ENCODE measurements at regions not wholly inside any gene's neighbourhood (a gene's known extent, or its start where the extent isn't known, plus 50 kb on each side); places are given as distances from the start of the nearest gene placed in this dataset.

- H3K27ac ChIP-seq: no peak overlapping the region
- TF ChIP-seq ZFX (IDR thresholded peaks at IDR 0.05; ENCODE audit: borderline replicate concordance): no peak
- TF ChIP-seq CTCF (IDR thresholded peaks at IDR 0.05): no peak
Measured at GRCh38 chr11:80469871-80470270, 1029.0 kb upstream of the TENM4 start.

GRCh38 chr11:80466570-80466969 is 1025.7 kb upstream of the TENM4 start:
- H3K27ac ChIP-seq: no peak overlapping the region
- TF ChIP-seq ZFX (IDR thresholded peaks at IDR 0.05; ENCODE audit: borderline replicate concordance): no peak
- no peak for TF ChIP-seq CTCF (IDR thresholded peaks at IDR 0.05)

GRCh38 chr11:80462211-80462610 is 1021.4 kb upstream of the TENM4 start:
- TF ChIP-seq CTCF (IDR thresholded peaks at IDR 0.05): no peak
- no peak overlapping the region for H3K27ac ChIP-seq

DNA sequence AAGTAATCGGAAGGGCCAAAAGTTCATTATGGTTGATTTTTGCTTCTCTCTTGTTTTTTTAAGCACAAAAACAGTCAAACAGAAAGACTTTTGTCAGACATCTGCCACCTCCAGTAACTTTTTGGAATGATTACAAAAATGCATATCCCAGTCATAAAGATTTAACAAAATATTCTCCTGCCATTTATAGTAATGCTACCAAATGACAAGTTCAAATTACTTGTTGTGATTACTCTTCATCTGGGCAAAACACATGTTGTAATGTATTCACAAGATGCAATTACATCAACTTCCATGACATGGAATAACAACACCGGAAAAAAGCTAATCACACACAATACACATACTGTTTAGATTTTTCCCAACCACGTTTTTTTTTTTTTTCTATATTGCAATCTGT is 1017.5 kb upstream of the TENM4 start:
- no peak for TF ChIP-seq CTCF (IDR thresholded peaks at IDR 0.05)
- TF ChIP-seq ZFX (IDR thresholded peaks at IDR 0.05; ENCODE audit: borderline replicate concordance): no peak
- H3K27ac ChIP-seq: no peak overlapping the region

DNA sequence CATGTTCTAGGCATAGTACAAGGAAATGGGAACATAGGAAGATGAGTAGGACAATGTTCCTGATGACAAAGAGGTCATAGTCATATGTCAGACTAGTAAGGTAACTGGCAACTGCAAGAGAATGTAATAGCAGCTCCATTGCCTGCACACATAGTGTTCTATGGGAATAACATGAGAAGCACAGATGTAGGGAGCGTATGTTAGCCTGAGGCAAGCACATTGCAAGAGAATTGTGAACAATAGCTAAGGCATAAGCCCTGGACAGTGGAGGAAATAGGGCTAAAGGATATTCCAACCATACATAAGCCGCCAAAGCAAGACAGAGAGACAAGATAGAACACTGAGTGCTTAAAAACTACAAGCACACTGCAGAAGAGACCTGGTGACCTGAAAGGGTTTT is 1017.0 kb upstream of the TENM4 start:
- no peak for TF ChIP-seq ZFX (IDR thresholded peaks at IDR 0.05; ENCODE audit: borderline replicate concordance)
- TF ChIP-seq CTCF (IDR thresholded peaks at IDR 0.05): no peak
- H3K27ac ChIP-seq: no peak overlapping the region

DNA sequence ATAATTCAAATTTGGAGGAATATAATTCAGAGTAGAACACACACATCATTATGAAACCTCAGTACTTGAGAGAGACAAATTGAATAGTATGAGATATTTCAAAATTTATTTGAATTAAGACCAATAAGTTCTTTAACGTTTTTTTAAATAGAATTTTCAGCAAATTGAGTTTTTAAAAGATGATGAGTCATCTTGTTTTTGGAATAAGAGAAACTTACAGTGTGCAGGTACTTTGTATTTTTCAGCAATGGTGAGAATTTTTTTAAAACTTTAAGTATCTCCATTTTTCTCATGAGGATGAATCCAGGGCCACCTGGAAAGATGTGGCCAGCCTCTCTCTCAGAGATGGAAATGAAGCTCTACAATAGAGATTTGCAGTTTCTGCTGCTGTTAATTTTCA is 1015.0 kb upstream of the TENM4 start:
- H3K27ac ChIP-seq: no peak overlapping the region
- TF ChIP-seq ZFX (IDR thresholded peaks at IDR 0.05; ENCODE audit: borderline replicate concordance) (no peak), CTCF (IDR thresholded peaks at IDR 0.05) (no peak)

- no peak overlapping the region for H3K27ac ChIP-seq
- TF ChIP-seq ZFX (IDR thresholded peaks at IDR 0.05; ENCODE audit: borderline replicate concordance) (no peak), CTCF (IDR thresholded peaks at IDR 0.05) (no peak)
Measured at GRCh38 chr11:80451105-80451504, 1010.3 kb upstream of the TENM4 start.
